Uterus (tissue), 3 donors: ENCODE measurements at regions not wholly inside any gene's neighbourhood (a gene's known extent, or its start where the extent isn't known, plus 50 kb on each side); places are given as distances from the start of the nearest gene placed in this dataset.

Experiments
- DNase-seq, 2 donors: peaks; one replicate each; pipeline ENCODE4 v3.0.0-alpha.2; 2019 to 2020
- H3K27ac ChIP-seq, 2 donors: fragments of 200-600 bp; sonication (generic); 1 replicate in 1 of 2; 2 replicates in 1 of 2; pipeline ENCODE4 v1.5.1; 2016 to 2018
- H3K27me3 ChIP-seq, 2 donors: fragments of 200-600 bp; sonication (generic); one replicate each; pipeline ENCODE4 v1.5.1; 2018 to 2019; ENCODE audit warnings: control low read depth in 1 of 2
- H3K36me3 ChIP-seq, 2 donors: fragments of 200-600 bp; sonication (generic); one replicate each; pipeline ENCODE4 v1.5.1; 2019; ENCODE audit warnings: control low read depth in 1 of 2
- H3K4me1 ChIP-seq, 2 donors: fragments of 200-600 bp; sonication (generic); one replicate each; pipeline ENCODE4 v1.5.1; 2018 to 2019; ENCODE audit warnings: control low read depth in 1 of 2
- H3K4me3 ChIP-seq, 2 donors: fragments of 200-600 bp; sonication (generic); 1 replicate in 1 of 2; 2 replicates in 1 of 2; pipeline ENCODE4 v1.5.1; 2018 to 2019; ENCODE audit warnings: mild to moderate bottlenecking in 1 of 2
- H3K9me3 ChIP-seq, 2 donors: fragments of 200-600 bp; sonication (generic); one replicate each; pipeline ENCODE4 v1.5.1; 2019; ENCODE audit warnings: control low read depth in 1 of 2
- CTCF ChIP-seq, 4 experiments: fragments of 200-600 bp in 2 of 4; fragments of 450-650 bp in 2 of 4; sonication (generic) in 2 of 4; IDR thresholded peaks; one replicate each; pipeline ENCODE4 v1.5.1; 2016 to 2019; ENCODE audit warnings: antibody characterized with exemption in 4 of 4, mild to moderate bottlenecking in 2 of 4, moderate library complexity in 1 of 4
- POLR2A ChIP-seq, 2 donors: fragments of 450-650 bp; IDR thresholded peaks; one replicate each; pipeline ENCODE4 v1.6.1; 2016; ENCODE audit warnings: antibody characterized with exemption in 2 of 2, mild to moderate bottlenecking in 1 of 2, moderate library complexity in 1 of 2
- intact Hi-C: fragments of 100-400 bp; cut with DNase I; formaldehyde crosslinking; loops from one replicate; pipeline ENCODE4 v1.15.1; 2023; ENCODE audit warnings: low total_unique reads
- donor health status: DM: yes; HTN: yes; CAD: no.

GRCh38 chr2:129728035-129728972 lies 251.2 kb upstream of the RAB6C start:
- Histone ChIP-seq H3K27me3 (no peaks in the 10 kb centered on the region), H3K36me3 (no peaks in the 10 kb centered on the region), H3K27ac (no peak overlapping the region), H3K9me3 (no peaks in the 10 kb centered on the region), H3K4me3 (no peak overlapping the region), H3K4me1 (no peaks in the 10 kb centered on the region)
- intact Hi-C loops: no loop called here
- DNase-seq: no peak
- TF ChIP-seq POLR2A (IDR thresholded peaks at IDR 0.05) (no peak), CTCF (IDR thresholded peaks at IDR 0.05) (no peak)

- Histone ChIP-seq H3K36me3 (no peaks in the 10 kb centered on the region), H3K4me1 (no peaks in the 10 kb centered on the region), H3K9me3 (no peaks in the 10 kb centered on the region), H3K4me3 (no peak overlapping the region), H3K27me3 (no peaks in the 10 kb centered on the region), H3K27ac (no peak overlapping the region)
- intact Hi-C loops: no loop called here
- TF ChIP-seq CTCF (IDR thresholded peaks at IDR 0.05) (no peak), POLR2A (IDR thresholded peaks at IDR 0.05) (no peak)
- no peak for DNase-seq
These were observed 250.5 kb upstream of the RAB6C start for GRCh38 chr2:129729011-129729410.

- Histone ChIP-seq H3K36me3 (no peaks in the 10 kb centered on the region), H3K9me3 (no peaks in the 10 kb centered on the region), H3K4me1 (no peaks in the 10 kb centered on the region), H3K27ac (no peak overlapping the region), H3K27me3 (no peaks in the 10 kb centered on the region), H3K4me3 (no peak overlapping the region)
- intact Hi-C loops: no loop called here
- TF ChIP-seq CTCF (IDR thresholded peaks at IDR 0.05) (no peak), POLR2A (IDR thresholded peaks at IDR 0.05) (no peak)
- no peak for DNase-seq
These were observed 249.8 kb upstream of the RAB6C start for GRCh38 chr2:129729646-129730045.

GRCh38 chr2:129730979-129731378 lies 248.5 kb upstream of the RAB6C start:
- no peaks in the 10 kb centered on the region for H3K9me3 ChIP-seq
- no peak for DNase-seq
- no peaks in the 10 kb centered on the region for H3K27me3 ChIP-seq
- no peaks in the 10 kb centered on the region for H3K36me3 ChIP-seq
- no peaks in the 10 kb centered on the region for H3K4me1 ChIP-seq
- H3K27ac ChIP-seq: no peak overlapping the region
- intact Hi-C loops: no loop called here
- TF ChIP-seq POLR2A (IDR thresholded peaks at IDR 0.05) (no peak), CTCF (IDR thresholded peaks at IDR 0.05) (no peak)
- H3K4me3 ChIP-seq: no peak overlapping the region

- no peaks in the 10 kb centered on the region for H3K27me3 ChIP-seq
- no peaks in the 10 kb centered on the region for H3K4me1 ChIP-seq
- no peaks in the 10 kb centered on the region for H3K36me3 ChIP-seq
- DNase-seq: no peak
- intact Hi-C loops: no loop called here
- H3K27ac ChIP-seq: no peak overlapping the region
- H3K4me3 ChIP-seq: no peak overlapping the region
- no peaks in the 10 kb centered on the region for H3K9me3 ChIP-seq
- TF ChIP-seq CTCF (IDR thresholded peaks at IDR 0.05): no peak
- no peak for TF ChIP-seq POLR2A (IDR thresholded peaks at IDR 0.05)
These were observed 247.4 kb upstream of the RAB6C start for GRCh38 chr2:129731907-129732629.
